A673 (cell line): ENCODE measurements at regions not wholly inside any gene's neighbourhood (a gene's known extent, or its start where the extent isn't known, plus 50 kb on each side); places are given as distances from the start of the nearest gene placed in this dataset.

ENCODE experiments used
- BruUV-seq: library from RNA; stranded (reverse); fragments of 400-500 nt; replicated peaks from 2 replicates; lab custom pipeline; 2021; lab: Mats Ljungman, UMichigan
- CTCF ChIA-PET: fragments of 300-600 bp; sonication (Branson Sonifier 250); formaldehyde crosslinking; loops from one replicate; lab custom pipeline; 2022; ENCODE audit warnings: antibody characterized with exemption; lab: Charles Lee
- POLR2A ChIA-PET: fragments of 300-600 bp; sonication (Branson Sonifier 250); formaldehyde crosslinking; loops from one replicate; lab custom pipeline; 2022; ENCODE audit warnings: antibody characterized with exemption; ENCODE audit not compliant: low non-redundant PET; lab: Charles Lee
- DNase-seq: peaks from one replicate; pipeline ENCODE4 v3.0.0-alpha.2; 2015; ENCODE audit warnings: low spot score
- H3K27ac ChIP-seq: fragments of 200-600 bp; sonication (generic); 2 replicates; pipeline ENCODE4 v1.5.1; 2016; ENCODE audit warnings: mixed run types, low read depth, mild to moderate bottlenecking, mixed read lengths, antibody characterized with exemption, low read length; ENCODE audit not compliant: poor library complexity, severe bottlenecking
- H3K27me3 ChIP-seq: fragments of 200-600 bp; sonication (generic); replicated peaks from 2 replicates; pipeline ENCODE4 v1.6.1; 2017; ENCODE audit warnings: mixed run types, low read depth, mild to moderate bottlenecking, mixed read lengths, antibody characterized with exemption, low read length; ENCODE audit not compliant: insufficient read depth, poor library complexity
- H3K36me3 ChIP-seq: fragments of 200-600 bp; sonication (generic); 2 replicates; pipeline ENCODE4 v1.6.1; 2016; ENCODE audit warnings: mixed run types, mild to moderate bottlenecking, mixed read lengths, antibody characterized with exemption, low read length; ENCODE audit not compliant: insufficient read depth, poor library complexity, severe bottlenecking
- H3K4me1 ChIP-seq: fragments of 200-600 bp; sonication (generic); 2 replicates; pipeline ENCODE4 v1.6.1; 2017; ENCODE audit warnings: mixed run types, mild to moderate bottlenecking, mixed read lengths, antibody characterized with exemption, low read length; ENCODE audit not compliant: insufficient read depth, poor library complexity, severe bottlenecking
- H3K4me3 ChIP-seq: fragments of 200-600 bp; sonication (generic); 2 replicates; pipeline ENCODE4 v1.5.1; 2016; ENCODE audit warnings: low read depth, mixed run types, mild to moderate bottlenecking, mixed read lengths, low read length; ENCODE audit not compliant: poor library complexity, severe bottlenecking
- H3K9me3 ChIP-seq: fragments of 200-600 bp; sonication (generic); 2 replicates; pipeline ENCODE4 v1.6.1; 2016; ENCODE audit warnings: mixed run types, low read depth, mild to moderate bottlenecking, mixed read lengths, antibody characterized with exemption, low read length; ENCODE audit not compliant: poor library complexity, severe bottlenecking
- CTCF ChIP-seq: fragments of 300-800, 200-600 bp; sonication (generic); conservative IDR thresholded peaks from 2 replicates; pipeline ENCODE4 v1.5.1; 2017; ENCODE audit warnings: low read depth, mild to moderate bottlenecking, antibody characterized with exemption, low read length, moderate library complexity, mixed read lengths
- EZH2 ChIP-seq: fragments of 200-600 bp; sonication (generic); IDR thresholded peaks from 2 replicates; pipeline ENCODE4 v1.6.1; 2017; ENCODE audit warnings: borderline replicate concordance, low read depth, mild to moderate bottlenecking, mixed read lengths, antibody characterized with exemption, low read length; ENCODE audit not compliant: poor library complexity, severe bottlenecking
- intact Hi-C: fragments of 100-400 bp; cut with micrococcal nuclease; formaldehyde crosslinking; loops from one replicate; pipeline ENCODE4 v1.10.0; 2022; ENCODE audit not compliant: unreplicated experiment

- Histone ChIP-seq H3K36me3 (no peaks in the 10 kb centered on the region), H3K27me3 (no peaks in the 10 kb centered on the region), H3K4me3 (no peak overlapping the region), H3K27ac (no peak overlapping the region), H3K9me3 (no peaks in the 10 kb centered on the region), H3K4me1 (peaks cover 9% of the 10 kb centered on the region)
- intact Hi-C loops: no loop called here
- ChIA-PET POLR2A (no interaction called here), CTCF (no interaction called here)
- BruUV-seq: no TSS peak
- no peak for TF ChIP-seq CTCF
- TF ChIP-seq EZH2: no peak
- peak; percentile 44 for DNase-seq
Measured at GRCh38 chr6:111973118-111973761, 80.7 kb upstream of the CCN6 start.

GRCh38 chr6:111973927-111974639 is 79.8 kb upstream of the CCN6 start:
- BruUV-seq: no TSS peak
- Histone ChIP-seq H3K27ac (no peak overlapping the region), H3K9me3 (no peaks in the 10 kb centered on the region), H3K4me1 (peaks cover 9% of the 10 kb centered on the region), H3K4me3 (no peak overlapping the region), H3K36me3 (no peaks in the 10 kb centered on the region), H3K27me3 (no peaks in the 10 kb centered on the region)
- no peak for DNase-seq
- POLR2A ChIA-PET: interaction anchor here (0.6 to 0.7 kb wide), 2 partner anchors 13 to 16 kb away, joined by 3 to 4 read pairs; no protein-coding TSS in a partner anchor
- intact Hi-C loops: no loop called here
- CTCF ChIA-PET: no interaction called here
- TF ChIP-seq EZH2: no peak
- TF ChIP-seq CTCF: no peak

- BruUV-seq: no TSS peak
Measured at GRCh38 chr6:111975466-111975865, 78.4 kb upstream of the CCN6 start.

More at GRCh38 chr6:111975466-111975865, 78.4 kb upstream of the CCN6 start:
- Histone ChIP-seq H3K9me3 (no peaks in the 10 kb centered on the region), H3K4me1 (peaks cover 9% of the 10 kb centered on the region), H3K4me3 (no peak overlapping the region), H3K27me3 (no peaks in the 10 kb centered on the region), H3K27ac (no peak overlapping the region), H3K36me3 (no peaks in the 10 kb centered on the region)
- no peak for TF ChIP-seq CTCF
- no peak for TF ChIP-seq EZH2
- CTCF ChIA-PET: no interaction called here
- intact Hi-C loops: no loop called here
- no peak for DNase-seq
- POLR2A ChIA-PET: no interaction called here
